IMR-90 (cell line): ENCODE measurements at regions not wholly inside any gene's neighbourhood (a gene's known extent, or its start where the extent isn't known, plus 50 kb on each side); places are given as distances from the start of the nearest gene placed in this dataset.

Experiments used
- ATAC-seq: fragments of 200-7000 bp; cut with Tn5 transposase; 2 replicates; pipeline ENCODE4 v1.9.1; 2020; ENCODE audit warnings: low read depth, mild to moderate bottlenecking, moderate library complexity
- BruUV-seq: library from RNA; stranded (reverse); fragments of 400-500 nt; replicated peaks from 2 replicates; lab custom pipeline; 2021; lab: Mats Ljungman, UMichigan
- CTCF ChIA-PET: fragments of 300-600 bp; formaldehyde crosslinking; extraction: SDS; loops from one replicate; lab custom pipeline; 2021; ENCODE audit warnings: antibody characterized with exemption; lab: Yijun Ruan, JAX
- POLR2A ChIA-PET: fragments of 300-600 bp; sonication (Branson Sonifier 250); formaldehyde crosslinking; loops from one replicate; lab custom pipeline; 2022; ENCODE audit warnings: antibody characterized with exemption; ENCODE audit not compliant: unreplicated experiment; lab: Charles Lee
- DNase-seq: peaks from one replicate; pipeline ENCODE4 v3.0.0; 2013
- H2AFZ ChIP-seq: replicated peaks from 2 replicates; pipeline ENCODE3; 2013; ENCODE audit warnings: low read length, mild to moderate bottlenecking; ENCODE audit not compliant: poor library complexity
- H2AK5ac ChIP-seq: 2 replicates; pipeline ENCODE4 v1.6.1; 2013; ENCODE audit warnings: low read depth, low read length, inconsistent platforms
- H2AK9ac ChIP-seq: replicated peaks from 2 replicates; pipeline ENCODE3; 2013; ENCODE audit warnings: mild to moderate bottlenecking, low read depth, low read length, moderate library complexity; ENCODE audit not compliant: poor library complexity
- H2BK120ac ChIP-seq: 2 replicates; pipeline ENCODE4 v1.6.1; 2013; ENCODE audit warnings: low read depth, low read length, inconsistent platforms
- H2BK15ac ChIP-seq: 3 replicates; pipeline ENCODE4 v1.6.1; 2013; ENCODE audit warnings: low read depth, low read length, inconsistent platforms
- H2BK20ac ChIP-seq: 2 replicates; pipeline ENCODE4 v1.6.1; 2013; ENCODE audit warnings: low read depth, mild to moderate bottlenecking, inconsistent platforms, low read length, moderate library complexity
- H2BK5ac ChIP-seq: 2 replicates; pipeline ENCODE4 v1.6.1; 2013; ENCODE audit warnings: mild to moderate bottlenecking, low read depth, low read length, inconsistent platforms; ENCODE audit not compliant: poor library complexity, severe bottlenecking
- H3K14ac ChIP-seq: replicated peaks from 2 replicates; pipeline ENCODE4 v1.6.1; 2013; ENCODE audit warnings: low read depth, low read length, inconsistent platforms
- H3K18ac ChIP-seq: 2 replicates; pipeline ENCODE4 v1.6.1; 2013; ENCODE audit warnings: low read depth, low read length, control low read depth
- H3K23ac ChIP-seq: 2 replicates; pipeline ENCODE4 v1.6.1; 2013; ENCODE audit warnings: low read depth, low read length, inconsistent platforms
- H3K27ac ChIP-seq: 2 replicates; pipeline ENCODE4 v1.5.1; 2013; ENCODE audit warnings: mild to moderate bottlenecking, control low read depth, low read length; ENCODE audit not compliant: insufficient read depth
- H3K27me3 ChIP-seq: 2 replicates; pipeline ENCODE4 v1.6.1; 2013; ENCODE audit warnings: low read length; ENCODE audit not compliant: control insufficient read depth, insufficient read depth
- H3K36me3 ChIP-seq: 2 replicates; pipeline ENCODE4 v1.6.1; 2013; ENCODE audit warnings: low read length, mixed read lengths; ENCODE audit not compliant: control insufficient read depth, insufficient read depth
- H3K4ac ChIP-seq: 2 replicates; pipeline ENCODE4 v1.6.1; 2013; ENCODE audit warnings: low read depth, low read length, inconsistent platforms
- H3K4me1 ChIP-seq: 2 replicates; pipeline ENCODE4 v1.6.1; 2013; ENCODE audit warnings: low read length, mixed read lengths; ENCODE audit not compliant: control insufficient read depth, insufficient read depth
- H3K4me2 ChIP-seq: 2 replicates; pipeline ENCODE4 v1.6.1; 2013; ENCODE audit warnings: low read depth, mild to moderate bottlenecking, control low read depth, low read length, moderate library complexity
- H3K4me3 ChIP-seq: 2 replicates; pipeline ENCODE4 v1.5.1; 2013; ENCODE audit warnings: low read depth, mild to moderate bottlenecking, control low read depth, low read length, moderate library complexity; ENCODE audit not compliant: insufficient read depth
- H3K56ac ChIP-seq: 2 replicates; pipeline ENCODE4 v1.6.1; 2013; ENCODE audit warnings: low read length, inconsistent platforms; ENCODE audit not compliant: insufficient read depth; ENCODE audit errors: extremely low read depth
- H3K79me1 ChIP-seq, 2 experiments: 2 replicates each; pipeline ENCODE4 v1.6.1; 2013; ENCODE audit warnings: low read length in 2 of 2, inconsistent platforms in 1 of 2, low read depth in 1 of 2
- H3K9ac ChIP-seq: 2 replicates; pipeline ENCODE4 v1.6.1; 2013; ENCODE audit warnings: low read depth, low read length, control low read depth
- H3K9me1 ChIP-seq: 2 replicates; pipeline ENCODE4 v1.6.1; 2013; ENCODE audit warnings: low read length, inconsistent platforms; ENCODE audit not compliant: insufficient read depth
- H3K9me3 ChIP-seq: 2 replicates; pipeline ENCODE4 v1.6.1; 2013; ENCODE audit warnings: low read length; ENCODE audit not compliant: control insufficient read depth, insufficient read depth
- H4K20me1 ChIP-seq: 2 replicates; pipeline ENCODE4 v1.6.1; 2013; ENCODE audit warnings: low read length, inconsistent platforms; ENCODE audit not compliant: insufficient read depth
- H4K5ac ChIP-seq: 2 replicates; pipeline ENCODE4 v1.6.1; 2013; ENCODE audit warnings: mild to moderate bottlenecking, low read depth, low read length, control low read depth
- H4K8ac ChIP-seq, 2 experiments: 2 replicates each; pipeline ENCODE4 v1.6.1; 2013; ENCODE audit warnings: low read depth in 2 of 2, low read length in 2 of 2, control low read depth in 1 of 2, inconsistent platforms in 1 of 2
- H4K91ac ChIP-seq: 2 replicates; pipeline ENCODE4 v1.6.1; 2013; ENCODE audit warnings: low read depth, low read length, inconsistent platforms; ENCODE audit not compliant: insufficient read depth
- CEBPB ChIP-seq: IDR thresholded peaks from 2 replicates; pipeline ENCODE4 v1.6.1; 2012; ENCODE audit warnings: low read depth, low read length, improper control_type of control experiment
- dilution Hi-C: fragments of 300-500 bp; cut with HindIII; formaldehyde crosslinking; loops from one replicate; pipeline ENCODE4 v1.14.3; 2018; ENCODE audit warnings: low sequenced_read_pairs; ENCODE audit not compliant: unreplicated experiment
- in situ Hi-C: fragments of 300-500 bp; cut with MboI; formaldehyde crosslinking; loops from 3 replicates; pipeline ENCODE4 v1.14.3; 2019; ENCODE audit warnings: low sequenced_read_pairs, inconsistent platforms, mixed read lengths
- intact Hi-C: fragments of 100-400 bp; cut with micrococcal nuclease; formaldehyde crosslinking; loops from 2 replicates; pipeline ENCODE4 v1.10.0; 2022

- Histone ChIP-seq H3K4me1 (no peaks in the 10 kb centered on the region), H3K4me3 (no peak overlapping the region), H2AK9ac (no peak overlapping the region), H3K79me1 (no peaks in the 10 kb centered on the region), H3K4me2 (no peak overlapping the region), H3K36me3 (no peaks in the 10 kb centered on the region), H4K20me1 (no peaks in the 10 kb centered on the region), H2AFZ (no peak overlapping the region), H3K9ac (no peak overlapping the region), H2BK15ac (no peak overlapping the region), H3K14ac (no peak overlapping the region), H3K27me3 (no peaks in the 10 kb centered on the region), H3K9me3 (peaks cover 10% of the 10 kb centered on the region; the same call in 1 of the 2 replicates), H4K5ac (no peak overlapping the region), H2BK20ac (no peak overlapping the region), H3K27ac (no peak overlapping the region), H3K18ac (no peak overlapping the region), H3K56ac (no peak overlapping the region), H2AK5ac (no peak overlapping the region), H3K9me1 (no peaks in the 10 kb centered on the region), H4K91ac (no peak overlapping the region), H3K23ac (no peak overlapping the region), H2BK5ac (no peak overlapping the region), H3K4ac (no peak overlapping the region), H4K8ac (no peak overlapping the region), H2BK120ac (no peak overlapping the region)
- DNase-seq (no peak), ATAC-seq (no peak)
- intact Hi-C loops: no loop called here
- ChIA-PET CTCF (no interaction called here), POLR2A (no interaction called here)
- in situ Hi-C loops: no loop called here
- dilution Hi-C loops: no loop called here
- TF ChIP-seq CEBPB: no peak
- no TSS peak for BruUV-seq
Observed at GRCh38 chr5:117246424-117246823, 671.8 kb upstream of the SEMA6A start.
